GM18505 (cell line): ENCODE measurements at regions not wholly inside any gene's neighbourhood (a gene's known extent, or its start where the extent isn't known, plus 50 kb on each side); places are given as distances from the start of the nearest gene placed in this dataset.

ENCODE experiments used
- ATAC-seq: cut with Tn5 transposase; IDR thresholded peaks from one replicate; pipeline ENCODE4 v1.9.1; 2021; ENCODE audit not compliant: unreplicated experiment
- POLR2A ChIP-seq: IDR thresholded peaks from 4 replicates; pipeline ENCODE4 v1.6.1; 2011; ENCODE audit warnings: borderline replicate concordance; ENCODE audit not compliant: insufficient read depth, insufficient read length; ENCODE audit errors: extremely low read depth

DNA sequence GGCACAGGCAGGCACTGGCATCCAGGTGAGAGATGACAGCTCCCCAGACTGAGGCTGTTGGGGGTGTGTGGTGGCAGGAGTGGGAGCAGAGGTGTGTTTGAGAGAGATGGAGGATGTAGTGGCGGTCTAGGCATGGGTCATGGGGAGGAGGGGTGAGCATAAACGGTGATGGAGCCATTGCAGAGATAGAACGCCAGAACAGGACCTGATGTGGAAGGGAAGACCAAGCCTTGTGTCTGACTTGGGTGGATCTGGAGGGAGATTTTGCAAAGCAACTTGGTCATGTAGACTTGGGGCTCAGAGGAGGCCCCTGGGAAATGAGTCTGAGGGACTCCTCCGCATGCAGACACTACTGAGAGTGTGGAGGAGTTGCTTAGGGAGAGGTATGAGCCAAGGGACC, 50.0 kb upstream of the CLDN5 start:
- ATAC-seq, result no peak
- TF ChIP-seq POLR2A, result no peak

DNA sequence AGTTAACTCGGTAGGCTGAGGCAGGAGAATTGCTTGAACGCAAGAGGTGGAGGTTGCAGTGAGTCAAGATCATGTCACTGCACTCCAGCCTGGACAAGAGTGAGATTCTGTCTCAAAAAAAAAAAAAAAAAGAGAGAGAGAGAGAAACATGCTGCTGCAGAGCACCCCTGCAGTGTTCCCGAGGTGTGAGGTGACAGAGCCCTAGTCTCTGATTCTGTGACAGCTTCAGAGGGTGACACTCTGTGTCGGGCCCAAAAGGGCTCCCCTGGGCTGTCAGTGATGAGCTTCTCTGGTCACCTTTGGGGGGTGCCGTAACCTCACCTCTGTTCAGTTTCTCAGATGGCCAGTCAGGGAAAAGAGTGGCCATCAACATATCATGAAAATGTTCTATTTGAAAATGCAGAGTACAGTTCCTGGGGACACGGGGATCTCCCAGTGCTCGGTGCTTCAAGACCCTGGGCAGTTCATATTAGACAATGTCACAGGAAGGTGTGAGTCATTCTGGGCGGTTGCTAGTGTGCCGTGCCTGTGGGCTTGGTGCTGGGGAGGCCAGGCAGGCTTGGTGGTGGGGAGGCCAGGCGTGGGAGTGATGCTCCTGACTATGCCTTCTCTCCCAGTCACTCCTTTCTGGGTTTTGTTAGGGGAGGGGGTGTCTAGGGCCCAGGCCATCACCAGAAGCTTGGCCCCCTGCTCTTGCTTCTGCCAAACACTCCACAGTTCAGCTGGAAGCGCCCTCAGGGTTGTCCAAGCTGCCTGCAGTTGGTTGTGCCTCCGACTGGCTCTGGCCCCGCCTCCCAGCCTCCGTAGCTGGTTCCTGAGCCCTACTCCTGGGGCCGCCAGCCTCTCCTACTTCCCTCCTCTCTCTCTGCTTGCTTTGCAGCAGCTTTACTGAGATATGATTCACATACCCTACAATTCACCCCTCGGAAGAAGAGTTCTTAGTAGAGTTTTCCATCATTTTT, 52.5 kb upstream of the CLDN5 start:
- no peak for TF ChIP-seq POLR2A
- no peak for ATAC-seq

DNA sequence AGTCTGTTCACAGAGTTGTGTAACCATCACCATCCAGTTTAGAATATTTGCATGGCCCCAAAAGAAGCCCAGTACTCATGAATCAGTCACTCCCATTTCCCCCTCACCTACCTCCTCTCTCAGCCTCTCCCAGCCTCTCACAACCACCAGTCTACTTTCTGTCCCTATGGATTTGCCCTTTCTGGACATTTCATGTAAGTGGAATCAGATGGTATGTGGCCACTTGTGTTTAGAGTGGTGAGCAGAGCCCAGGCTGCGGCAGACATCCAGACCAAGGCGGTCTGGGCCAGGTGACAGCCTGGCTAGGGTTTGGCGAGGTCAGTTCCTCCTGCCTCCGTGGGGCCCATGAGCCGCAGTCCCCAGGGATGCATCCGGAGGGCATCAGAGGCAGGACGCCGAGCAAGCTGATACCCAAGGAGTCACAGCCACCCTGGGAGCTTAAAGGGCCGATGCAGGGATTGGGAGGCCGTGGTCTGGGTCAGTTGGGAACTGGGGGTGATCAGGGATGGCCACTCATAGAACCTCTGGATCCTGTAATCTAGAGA, 53.3 kb upstream of the CLDN5 start:
- no peak for ATAC-seq
- TF ChIP-seq POLR2A, result no peak

DNA sequence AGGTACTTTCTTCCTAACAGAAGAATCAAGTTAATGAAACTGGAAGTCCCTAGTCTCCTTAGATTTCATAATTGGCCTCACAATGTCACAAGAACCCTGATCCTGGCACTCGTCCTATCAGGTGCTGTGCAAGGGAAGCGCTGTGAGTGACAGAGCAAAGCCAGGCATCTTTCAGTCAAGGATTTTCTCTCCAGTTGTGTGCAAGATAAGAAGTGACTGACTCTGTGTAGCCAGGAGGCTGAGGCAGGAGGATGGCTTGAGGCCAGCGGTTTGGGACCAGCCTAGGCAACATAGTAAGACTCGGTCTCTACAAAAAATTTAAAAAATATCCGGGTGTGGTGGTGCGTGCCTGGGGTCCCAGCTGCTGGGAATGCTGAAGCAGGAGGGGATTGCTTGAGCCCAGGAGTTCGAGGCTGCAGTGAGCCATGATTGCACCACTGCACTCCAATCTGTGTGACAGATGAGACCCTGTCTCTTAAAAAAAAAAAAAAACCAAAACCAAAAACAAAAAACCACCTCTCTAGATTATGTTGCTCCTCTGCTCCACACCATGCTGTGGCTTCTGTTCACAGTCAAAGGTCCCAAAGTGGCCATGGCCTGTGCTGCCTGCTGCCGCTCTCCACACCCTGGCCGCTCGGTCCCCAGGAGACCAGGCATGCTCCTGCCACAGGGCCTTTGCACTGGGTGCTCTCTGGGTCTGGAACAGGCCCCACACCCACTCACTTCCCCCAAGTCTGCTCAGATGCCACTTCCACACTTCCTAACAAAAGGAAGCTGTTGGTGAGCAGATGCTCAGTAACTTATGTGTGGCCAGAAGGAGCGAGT, 54.2 kb upstream of the CLDN5 start:
- no peak for ATAC-seq
- TF ChIP-seq POLR2A, result no peak

DNA sequence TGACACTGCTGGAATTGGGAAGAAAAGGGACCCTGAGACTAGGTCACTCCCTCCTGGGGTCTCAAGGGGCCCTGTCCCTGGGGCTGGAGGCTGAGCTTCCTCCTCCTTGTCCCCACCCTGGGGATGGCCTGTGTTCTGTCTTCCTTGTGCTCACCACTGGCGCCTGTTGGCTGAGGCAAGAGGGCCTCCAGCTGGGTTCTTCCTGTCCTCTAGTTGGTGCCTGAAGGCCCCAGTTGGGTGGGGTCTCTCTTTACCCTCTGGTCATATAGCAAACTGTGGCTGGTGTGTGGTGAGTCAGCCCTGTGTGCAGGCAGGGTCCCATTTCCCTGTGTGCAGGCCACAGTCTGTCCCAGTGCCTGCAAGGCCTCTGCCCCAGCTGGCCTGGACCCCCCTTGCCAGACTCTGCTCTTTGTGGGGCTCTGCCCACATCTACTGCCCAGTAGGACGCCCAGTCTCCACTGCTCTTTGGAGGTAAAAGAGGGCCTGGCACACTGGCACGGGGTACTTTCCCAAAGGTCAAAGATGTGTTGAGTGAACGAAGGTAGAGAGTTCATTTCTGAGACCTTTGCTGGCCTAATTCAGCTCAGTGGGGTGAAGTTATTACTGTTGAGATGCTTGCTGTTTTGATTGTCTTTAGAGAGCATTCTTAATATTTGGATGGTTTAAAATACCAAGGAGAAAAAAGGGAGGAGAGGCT, 55.1 kb upstream of the CLDN5 start:
- TF ChIP-seq POLR2A, result no peak
- ATAC-seq, result no peak

DNA sequence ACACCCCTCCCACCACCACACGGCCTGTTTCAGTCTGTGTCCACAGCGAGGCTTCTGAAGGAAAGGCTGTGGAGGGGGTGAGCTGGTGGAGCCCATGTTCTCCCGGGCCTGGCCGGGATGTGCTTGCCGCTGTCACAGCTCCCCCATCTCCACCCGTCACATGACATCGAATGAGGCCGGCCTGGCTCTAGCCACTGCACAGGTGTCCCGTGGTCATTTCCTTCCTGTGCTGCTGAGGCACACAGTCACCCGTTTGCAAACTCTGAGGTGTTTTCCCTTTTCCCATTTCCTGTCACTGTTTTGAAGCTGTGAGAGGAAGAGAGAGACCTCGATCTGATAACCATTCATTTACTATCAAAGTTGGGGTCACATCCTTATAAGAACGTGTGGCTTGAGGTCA, 55.7 kb upstream of the CLDN5 start:
- no peak for ATAC-seq
- TF ChIP-seq POLR2A, result no peak

DNA sequence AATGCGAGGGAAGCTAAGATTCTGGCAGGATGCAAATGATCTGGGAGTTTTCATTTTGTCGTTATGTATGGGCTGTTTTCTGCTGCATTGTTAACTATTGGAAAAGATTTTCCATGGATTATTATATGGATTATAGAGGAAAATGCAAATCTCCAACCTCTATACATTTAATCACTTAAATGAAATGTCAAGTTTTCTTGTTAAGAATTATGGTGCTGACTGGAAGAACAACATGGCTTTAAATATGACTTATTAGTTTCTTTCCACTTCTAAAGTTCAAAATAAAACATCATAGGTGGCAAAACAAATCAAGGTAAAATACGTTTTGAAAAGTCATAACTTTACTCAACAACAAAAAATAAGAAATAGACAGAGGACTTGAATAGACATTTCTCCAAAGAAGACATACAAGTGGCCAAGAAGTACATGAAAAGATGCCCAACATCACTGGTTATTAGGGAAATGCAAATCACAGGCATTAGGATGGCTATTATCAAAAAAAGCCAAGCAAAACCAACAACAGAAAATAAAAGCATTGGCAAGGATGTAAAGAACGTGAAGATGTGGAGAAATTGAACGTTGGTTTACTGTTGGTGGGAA, 56.2 kb upstream of the CLDN5 start:
- TF ChIP-seq POLR2A, result no peak
- ATAC-seq, result no peak

DNA sequence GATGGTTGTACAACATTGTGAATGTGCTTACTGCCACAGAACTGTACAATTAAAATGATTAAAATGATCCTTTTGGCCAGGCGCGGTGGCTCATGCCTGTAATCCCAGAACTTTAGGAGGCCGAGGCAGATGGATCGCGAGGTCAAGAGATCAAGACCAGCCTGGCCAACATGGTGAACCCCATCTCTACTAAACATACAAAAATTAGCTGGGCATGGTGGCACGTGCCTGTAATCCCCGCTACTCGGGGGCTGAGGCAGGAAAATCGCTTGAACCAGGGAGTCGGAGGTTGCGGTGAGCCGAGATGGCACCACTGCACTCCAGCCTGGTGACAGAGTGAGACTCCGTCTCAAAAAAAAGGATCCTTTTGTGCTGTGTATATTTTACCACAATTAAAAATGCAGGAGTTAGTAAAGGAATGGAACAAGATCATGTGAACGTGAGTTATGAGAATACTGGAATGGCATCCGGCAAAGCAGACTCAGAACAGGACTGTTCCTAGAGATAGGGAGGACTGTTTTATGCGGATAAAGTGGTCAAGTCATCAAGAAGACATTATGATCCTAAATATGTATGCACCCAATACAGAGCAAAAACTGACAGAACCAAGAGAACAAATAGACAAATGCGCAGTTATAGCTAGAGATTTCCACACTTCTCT, 58.0 kb upstream of the CLDN5 start:
- ATAC-seq, result no peak
- no peak for TF ChIP-seq POLR2A

DNA sequence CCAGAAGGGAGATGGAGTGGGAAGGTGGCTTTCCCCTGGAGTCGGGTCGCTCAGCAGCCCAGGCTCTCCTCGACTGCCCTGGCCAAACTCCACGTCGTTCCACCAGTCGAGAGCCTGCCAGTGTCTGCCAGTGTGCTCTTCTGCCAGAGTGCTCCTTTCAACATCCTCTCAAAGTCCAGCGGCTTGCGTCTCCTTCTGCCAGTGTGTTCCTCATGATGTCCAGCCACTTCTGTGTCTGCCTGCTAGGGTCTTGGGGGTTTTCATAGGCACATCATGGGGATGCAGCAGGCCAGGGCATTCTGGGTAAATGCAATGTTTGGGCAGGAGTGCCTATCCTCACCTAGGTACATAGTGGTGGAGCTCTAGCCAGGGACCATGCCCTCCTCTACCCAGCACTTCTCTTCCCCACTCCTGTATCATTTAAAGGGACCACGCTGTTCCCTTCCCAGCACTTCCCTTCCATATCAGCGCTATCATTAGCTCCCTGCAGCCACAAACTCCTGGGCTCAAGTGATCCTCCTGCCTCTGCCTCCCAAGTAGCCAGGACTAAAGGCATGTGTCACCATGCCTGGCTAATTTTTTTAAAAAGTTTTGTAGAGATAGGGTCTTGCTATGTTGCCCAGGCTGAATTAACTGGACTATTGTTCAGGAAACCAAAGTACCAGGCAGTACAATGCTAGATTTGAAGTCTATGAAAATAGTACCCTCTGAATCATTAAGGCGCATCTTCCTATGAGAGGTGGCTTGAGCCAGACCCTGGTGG, 62.9 kb upstream of the CLDN5 start:
- ATAC-seq, result no peak
- TF ChIP-seq POLR2A, result no peak

DNA sequence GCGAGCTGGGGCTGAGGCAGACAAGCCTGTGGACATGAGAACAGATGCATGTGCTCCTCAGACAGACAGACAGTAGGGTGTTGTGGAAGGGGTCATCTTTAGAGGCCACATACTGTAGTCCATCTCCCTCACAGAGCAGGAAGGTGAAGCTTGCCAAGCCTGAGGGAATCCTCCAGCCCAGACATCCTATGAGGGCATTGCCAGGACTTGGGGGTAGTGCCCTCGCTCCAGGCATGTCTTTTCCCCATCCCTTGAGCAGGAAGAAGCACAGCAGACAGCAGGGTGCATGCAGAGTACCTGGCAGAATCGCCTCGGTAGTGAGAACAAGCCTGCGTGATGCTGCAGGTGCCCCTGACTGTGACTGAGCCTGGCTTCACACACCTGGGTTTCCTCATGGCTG, 66.5 kb upstream of the CLDN5 start:
- no peak for TF ChIP-seq POLR2A

DNA sequence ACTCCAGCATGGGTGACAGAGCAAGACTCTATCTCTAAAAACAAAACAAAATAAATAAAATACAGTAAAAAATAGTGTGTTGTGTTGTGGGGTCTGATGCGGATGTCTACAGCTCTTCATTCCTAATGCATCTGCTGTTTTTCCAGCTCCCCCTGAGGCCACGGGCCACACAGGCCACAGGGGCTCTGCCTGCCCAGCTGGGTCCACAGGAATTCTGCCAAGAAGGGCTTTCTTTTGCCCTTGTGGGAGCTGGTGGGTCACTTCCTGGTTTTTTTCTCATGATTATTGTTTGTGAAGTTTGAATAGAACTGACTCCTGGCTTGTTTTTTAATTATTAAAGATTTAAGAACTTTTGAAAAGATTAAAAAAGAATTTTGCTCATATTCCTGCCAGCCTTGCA, 67.4 kb upstream of the CLDN5 start:
- TF ChIP-seq POLR2A, result no peak
- ATAC-seq, result no peak

More for the DNA sequence above, 66.5 kb upstream of the CLDN5 start:
- ATAC-seq, result no peak

DNA sequence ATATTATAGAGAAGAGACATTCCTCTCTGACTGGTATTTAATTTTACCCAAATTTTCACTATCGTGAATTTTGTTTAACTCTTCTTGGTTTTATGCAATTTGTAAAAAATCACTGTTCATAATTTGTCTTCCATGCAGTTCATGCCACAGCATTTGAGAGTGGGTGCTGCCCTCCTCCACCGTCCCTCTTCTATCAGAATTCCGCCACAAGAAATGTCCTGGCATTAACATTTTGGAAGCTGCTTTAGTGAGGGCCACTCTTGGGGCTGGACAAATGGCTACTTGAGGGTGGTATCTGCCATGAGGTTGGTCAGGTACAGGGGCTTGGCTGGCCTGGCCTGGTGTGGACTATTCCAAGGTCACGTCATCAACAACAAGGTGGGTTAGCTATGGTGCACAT, 68.3 kb upstream of the CLDN5 start:
- TF ChIP-seq POLR2A, result no peak
- no peak for ATAC-seq

DNA sequence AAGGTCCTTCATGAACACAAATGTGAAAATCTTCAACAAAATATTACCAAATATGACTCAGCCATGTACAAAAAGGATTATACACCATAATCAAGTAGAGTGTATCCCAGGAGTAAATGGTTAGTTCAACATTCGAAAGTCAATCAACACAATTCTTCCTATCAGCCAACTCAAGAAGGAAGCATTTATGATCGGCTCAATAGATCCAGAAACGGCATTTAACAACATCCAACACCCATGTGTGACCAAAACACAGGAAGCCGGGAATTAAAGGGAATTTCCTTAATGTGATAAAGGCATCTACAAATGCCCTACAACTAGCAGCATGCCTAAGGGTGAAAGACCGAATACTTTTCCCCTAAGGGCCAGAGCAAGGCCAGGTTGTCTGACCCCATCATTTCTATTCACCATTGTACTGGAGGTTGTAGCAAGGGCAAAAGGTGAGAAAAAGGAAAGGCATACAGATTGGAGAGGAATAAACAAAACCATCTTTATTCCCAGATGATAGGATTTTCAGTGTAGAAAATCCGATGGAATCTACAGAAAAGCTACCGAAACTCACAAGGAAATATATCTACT, 69.9 kb upstream of the CLDN5 start:
- ATAC-seq, result no peak
- TF ChIP-seq POLR2A, result no peak
